GM18867 (cell line): ENCODE measurements at regions not wholly inside any gene's neighbourhood (a gene's known extent, or its start where the extent isn't known, plus 50 kb on each side); places are given as distances from the start of the nearest gene placed in this dataset.
"Not testable (repeated sequence)": the region's sequence is repeated elsewhere in the genome, so short reads cannot be mapped to it uniquely, and the experiment has no call there.

Experiments
- ATAC-seq: cut with Tn5 transposase; IDR thresholded peaks from one replicate; pipeline ENCODE4 v1.9.1; 2021; ENCODE audit warnings: mild to moderate bottlenecking, moderate library complexity; ENCODE audit not compliant: unreplicated experiment

DNA sequence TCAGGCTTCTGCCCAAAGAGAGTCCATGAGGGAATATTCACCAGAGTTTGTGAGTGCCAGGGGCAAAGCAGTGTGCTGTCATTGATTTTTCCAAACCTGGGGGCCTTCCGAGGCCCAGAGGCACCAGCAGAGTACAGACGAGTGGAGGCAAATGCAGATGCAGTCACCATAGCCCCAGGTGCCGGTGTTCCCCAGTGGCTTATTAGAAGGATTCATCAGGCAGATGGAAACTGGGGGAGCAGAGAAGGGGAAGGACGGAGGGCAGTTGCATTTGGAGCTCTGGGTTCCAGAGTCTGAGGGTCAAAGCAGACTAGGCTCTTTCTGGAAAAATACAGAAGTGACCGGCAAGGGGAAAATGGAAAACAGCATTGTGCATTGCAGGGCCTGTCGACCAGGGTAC lies 184.2 kb downstream of the ANKRD60 start:
- ATAC-seq: no peak

DNA sequence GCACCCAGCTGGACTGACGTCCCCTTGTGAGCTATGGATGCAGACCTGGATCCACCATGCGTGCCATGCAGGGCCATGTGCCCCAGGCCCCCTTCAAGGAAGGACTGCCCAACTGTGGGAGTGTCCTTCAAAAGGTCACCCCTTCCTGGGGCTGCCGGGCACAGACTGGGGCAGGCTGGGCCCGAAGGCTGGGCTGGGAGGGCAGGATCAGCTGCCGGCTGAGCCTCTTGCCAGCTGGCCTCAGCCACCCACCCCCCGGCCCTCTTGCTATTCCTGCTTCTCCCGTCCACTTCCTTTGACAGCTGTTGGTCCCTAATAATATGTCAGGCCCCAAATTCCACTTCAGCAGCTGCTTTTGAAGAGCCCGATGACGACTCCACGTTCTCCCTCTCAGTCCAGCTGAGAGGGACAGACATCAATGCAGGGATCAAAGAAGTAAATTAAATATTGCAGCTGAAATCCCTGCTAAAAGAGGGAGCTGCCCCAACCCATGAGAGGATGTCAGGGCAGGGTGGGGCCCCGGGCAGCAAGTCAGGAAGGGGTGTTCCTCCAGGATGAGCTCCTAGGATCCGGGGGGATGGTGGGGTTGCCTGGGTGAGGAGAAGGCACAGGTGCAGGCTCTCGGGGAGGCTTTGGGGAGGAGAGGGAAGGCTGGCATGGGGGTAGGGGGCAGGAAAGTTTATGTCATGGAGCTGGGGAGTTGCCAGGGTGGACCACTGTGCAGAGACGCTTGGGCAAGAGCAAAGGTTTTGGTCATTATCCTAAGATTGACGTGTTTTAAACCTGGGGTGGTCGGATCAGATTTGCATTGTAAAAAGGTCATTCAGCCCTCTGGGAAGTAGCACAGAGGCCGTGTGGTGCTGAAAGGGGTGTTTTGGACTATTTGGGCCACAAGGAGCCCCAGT lies 185.0 kb downstream of the ANKRD60 start:
- ATAC-seq: no peak

DNA sequence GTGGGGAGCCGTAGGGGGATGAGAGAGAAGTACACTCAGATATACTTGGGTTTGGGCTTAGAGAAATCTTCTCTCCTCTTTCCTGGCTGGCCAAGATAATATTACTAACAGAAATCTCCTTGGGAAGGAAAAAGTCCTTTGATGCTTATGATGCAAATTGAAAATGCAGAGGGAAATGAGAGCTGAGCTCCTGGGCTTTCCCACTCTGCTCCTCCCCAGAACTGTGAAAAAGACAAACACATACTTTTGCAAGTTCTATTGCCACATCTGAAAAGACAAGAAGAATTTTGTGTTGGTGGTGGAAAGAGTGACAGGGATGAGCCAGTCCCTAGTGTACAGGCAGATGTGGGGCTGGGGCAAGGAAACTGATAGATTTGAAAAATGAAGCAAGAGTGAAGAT lies 185.9 kb downstream of the ANKRD60 start:
- no peak for ATAC-seq

DNA sequence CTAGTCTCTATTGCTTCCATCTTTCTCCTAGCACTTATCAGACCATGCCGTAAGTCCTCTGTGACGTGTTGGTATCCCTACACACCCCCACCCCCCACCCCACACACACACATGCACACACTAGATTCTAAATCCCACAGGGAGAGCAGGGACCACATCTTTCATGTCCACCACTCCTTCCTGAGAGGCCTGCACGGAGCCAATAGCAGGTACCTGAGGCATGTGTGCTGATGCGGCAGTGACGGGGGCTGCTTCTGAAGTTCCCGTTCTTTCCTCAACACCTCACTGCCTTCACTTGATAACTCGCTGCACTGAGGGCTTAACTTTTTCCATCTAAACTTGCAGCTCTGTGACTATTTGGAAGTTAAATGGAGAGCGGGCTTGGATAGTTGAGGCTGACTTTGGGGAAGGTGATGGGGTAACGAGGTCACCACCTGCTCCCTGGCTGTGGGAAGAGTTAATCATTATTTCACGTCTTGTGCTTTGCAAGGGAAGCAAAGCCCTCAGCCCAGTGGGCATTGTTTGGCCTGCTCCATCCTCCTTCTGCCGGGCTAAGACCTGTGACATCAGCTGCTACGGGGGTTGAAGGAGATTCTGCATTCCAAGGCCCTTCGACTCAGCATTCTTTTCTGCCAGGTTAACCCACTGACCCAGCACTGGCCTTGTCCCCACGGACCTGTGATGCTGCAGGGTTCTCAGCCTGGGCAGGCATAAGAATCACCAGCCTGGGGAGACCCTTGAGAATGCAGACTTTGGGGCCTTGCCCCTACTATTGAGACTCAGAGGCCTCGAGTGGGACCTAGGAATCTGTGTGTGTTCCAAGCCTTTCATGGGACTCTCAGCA lies 187.8 kb downstream of the ANKRD60 start:
- ATAC-seq: no peak

DNA sequence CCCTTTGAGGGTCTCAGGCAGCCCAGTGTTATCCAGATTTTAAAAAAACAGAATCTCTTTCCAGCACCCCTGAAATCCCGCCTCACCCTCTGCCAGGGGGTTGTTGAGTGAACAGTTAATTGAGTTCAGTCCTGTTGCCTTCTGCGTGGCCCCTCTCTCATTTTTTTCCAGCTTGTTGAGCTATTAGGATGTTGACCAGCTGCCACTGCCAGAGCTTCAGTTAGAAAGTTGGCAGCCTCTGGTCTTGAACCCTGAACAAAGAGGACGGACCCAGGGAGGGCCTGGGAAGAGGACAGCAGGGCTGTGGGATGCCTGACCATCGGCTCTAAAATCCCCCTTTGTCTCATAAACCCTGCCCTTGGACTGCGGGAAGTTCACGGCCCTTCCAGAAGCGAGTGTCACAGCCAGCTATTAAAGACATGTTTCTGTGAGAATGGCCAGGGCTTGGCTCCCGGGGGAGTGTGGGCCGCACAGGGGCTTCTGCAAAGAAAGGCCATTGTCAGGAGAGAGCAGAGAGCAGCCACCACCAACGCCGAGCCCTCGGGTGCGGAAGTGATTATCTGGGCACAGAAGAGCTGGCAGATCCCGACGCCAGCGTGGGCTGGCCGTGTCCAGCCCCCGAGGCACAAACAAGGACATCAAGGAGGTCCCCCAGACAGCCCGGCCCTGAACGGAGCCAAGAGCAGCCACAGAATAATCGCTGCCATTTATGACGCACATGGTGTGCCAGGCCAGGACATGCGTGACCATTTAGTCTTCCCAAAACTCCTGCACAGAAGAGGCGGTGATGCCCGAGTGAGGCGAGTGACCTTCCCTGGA lies 189.0 kb downstream of the ANKRD60 start:
- no peak for ATAC-seq

DNA sequence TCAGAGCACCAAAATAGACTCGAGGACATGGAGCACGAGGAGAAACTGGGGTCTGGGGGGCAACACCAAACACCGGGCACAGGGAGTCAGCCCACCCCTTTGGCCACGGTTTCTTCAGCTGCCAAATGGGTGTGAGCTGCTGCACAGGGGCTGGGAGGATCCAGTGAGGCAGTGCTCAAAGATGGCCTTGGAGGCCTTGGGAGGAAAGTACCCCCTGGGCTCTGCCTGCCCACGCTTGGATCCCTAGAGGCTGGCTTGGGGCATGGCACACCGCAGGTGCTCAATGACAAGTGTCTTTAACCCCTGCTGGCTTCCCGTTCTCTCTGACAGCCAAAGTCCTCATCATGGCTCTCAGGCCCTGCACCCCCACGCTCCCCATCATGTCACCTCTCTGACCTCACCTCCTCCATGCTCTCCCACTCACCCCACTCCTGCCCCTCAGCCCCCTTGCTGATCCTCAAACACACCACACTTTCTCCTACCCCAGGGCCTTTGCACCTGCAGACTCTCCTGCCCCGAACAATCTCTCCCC lies 190.3 kb downstream of the ANKRD60 start:
- no peak for ATAC-seq

DNA sequence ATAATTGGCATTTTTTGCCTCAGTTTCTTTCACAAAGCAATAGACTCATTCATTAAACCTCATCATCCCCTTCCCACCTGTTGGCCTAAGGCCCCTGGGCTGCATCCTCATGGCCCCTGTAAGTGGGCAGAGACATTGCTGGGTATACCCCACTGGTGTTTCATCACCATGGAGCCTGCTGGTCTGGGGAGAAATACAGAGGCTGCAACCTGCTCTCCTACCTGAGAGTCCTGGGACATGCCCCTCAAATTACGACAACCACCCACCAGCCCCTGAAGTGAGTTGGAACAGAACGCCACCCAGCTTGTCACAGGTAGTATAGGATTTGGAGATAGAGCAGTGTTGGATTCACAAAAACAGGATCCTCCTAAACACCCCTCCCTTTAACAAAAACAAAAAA lies 190.8 kb downstream of the ANKRD60 start:
- ATAC-seq: no peak

DNA sequence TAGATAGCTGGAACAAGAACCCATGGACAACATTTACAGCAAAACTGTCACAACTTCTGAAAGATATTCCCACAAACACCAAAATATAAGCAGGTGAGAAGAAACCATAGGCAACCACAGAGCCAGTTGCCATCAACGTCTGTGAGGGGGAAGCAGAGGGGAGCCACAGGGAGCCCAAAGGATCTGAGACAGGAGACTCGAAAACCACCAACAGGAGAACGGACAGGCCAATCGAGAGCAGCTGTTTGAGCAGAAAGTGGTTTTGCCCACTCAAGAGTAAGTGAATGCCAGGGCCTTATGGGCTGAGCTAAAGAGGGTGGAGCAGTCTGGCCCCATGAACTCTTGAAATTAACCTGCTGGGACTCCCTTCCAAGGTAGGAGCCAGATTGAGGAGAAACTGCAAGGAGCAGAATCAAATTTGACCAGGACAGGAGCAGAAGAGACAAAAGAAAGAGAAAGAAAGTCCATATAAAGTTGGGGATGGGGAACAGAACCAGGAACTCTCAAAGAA lies 195.4 kb downstream of the ANKRD60 start:
- no peak for ATAC-seq

DNA sequence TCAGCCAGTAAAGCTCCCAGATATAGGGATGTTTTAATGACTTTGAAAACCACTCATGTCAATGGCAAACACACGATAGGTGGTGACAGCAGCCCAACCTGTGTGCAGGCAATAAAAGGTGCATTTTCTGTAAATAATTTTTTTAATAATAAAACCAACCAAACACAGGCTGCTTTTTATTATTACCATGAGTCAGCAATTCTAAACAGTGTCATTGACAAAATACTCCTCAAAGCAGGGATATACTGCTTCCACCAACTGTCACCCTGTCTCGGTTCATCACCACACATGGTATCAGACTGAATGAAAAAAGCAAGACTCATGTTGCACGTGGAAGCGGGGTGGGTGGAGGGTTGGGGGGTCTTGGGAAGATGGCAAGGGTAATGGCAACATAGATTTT lies 195.9 kb downstream of the ANKRD60 start:
- no peak for ATAC-seq

DNA sequence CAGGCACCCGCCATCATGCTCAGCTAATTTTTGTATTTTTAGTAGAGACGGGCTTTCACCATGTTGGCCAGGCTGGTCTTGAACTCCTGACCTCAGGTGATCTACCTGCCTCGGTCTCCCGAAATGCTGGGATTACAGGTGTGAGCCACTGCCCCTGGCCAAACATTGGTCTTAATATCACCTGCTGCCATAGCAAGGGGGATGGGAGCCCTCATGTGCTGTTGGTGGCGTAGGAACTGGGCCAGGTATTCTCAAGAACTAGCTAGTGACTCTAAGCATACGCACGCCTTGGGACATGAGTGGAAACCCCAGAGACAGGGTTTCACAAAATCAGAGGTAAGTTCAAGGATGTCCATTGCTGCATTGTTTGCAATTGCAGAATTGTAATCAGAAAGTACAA lies 197.1 kb downstream of the ANKRD60 start:
- not testable (repeated sequence) for ATAC-seq

DNA sequence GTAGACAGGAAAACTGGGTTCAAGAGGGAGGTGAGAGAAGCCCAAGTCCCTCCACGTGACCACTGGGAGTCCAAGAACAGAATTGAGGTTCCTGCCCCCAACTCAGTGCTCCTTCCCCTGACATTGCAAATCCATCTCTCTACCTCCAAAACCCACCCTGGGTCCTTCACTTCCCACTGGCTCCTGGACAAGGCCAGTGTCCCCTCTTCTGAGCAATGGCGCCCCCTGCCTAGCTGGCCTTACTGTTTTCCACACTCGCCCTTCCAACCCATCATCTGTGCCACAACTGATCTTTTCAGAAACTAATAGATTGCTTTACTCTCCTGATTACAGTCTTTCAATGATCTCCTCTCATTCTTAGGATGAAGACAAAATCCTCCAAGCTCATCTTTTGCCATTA lies 200.3 kb downstream of the ANKRD60 start:
- ATAC-seq: no peak

DNA sequence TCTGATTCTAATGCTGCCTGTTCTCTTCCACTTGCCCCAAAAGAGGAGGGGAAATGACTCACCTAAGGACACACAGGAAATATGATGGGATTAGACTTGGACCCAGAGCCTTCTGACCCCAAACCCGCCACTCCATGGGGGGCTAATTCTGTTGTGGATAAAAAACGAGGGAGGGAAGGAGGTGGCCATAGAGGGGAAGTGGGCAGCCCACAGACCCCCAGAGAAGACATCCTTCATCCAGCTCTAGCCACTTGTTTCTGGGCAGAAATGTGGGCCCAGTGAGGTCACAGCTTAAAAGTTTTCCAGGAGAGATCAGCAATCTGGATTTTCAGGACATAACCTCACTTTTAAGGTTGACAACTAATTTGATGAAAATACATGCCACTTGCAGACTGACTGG lies 202.1 kb downstream of the ANKRD60 start:
- no peak for ATAC-seq

DNA sequence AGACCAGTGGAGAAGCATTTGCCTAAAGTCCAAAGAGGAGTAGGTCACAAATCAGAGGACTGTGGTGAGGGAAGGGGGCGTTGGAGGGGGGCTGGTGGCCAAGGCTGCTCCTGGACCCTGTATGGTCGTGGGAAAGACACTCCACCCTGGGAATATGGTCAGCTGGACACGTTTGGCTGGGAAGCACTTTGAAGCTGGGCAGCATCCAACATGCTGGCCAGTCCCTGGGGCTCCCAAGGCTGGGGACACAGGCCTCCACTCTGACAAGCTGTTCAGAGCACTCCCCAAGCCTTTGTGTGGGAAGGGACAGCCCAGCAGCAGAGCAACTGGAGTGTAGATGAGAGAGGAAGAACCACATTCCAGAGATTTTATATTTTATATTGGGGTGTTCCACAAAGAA lies 203.2 kb downstream of the ANKRD60 start:
- ATAC-seq: no peak

DNA sequence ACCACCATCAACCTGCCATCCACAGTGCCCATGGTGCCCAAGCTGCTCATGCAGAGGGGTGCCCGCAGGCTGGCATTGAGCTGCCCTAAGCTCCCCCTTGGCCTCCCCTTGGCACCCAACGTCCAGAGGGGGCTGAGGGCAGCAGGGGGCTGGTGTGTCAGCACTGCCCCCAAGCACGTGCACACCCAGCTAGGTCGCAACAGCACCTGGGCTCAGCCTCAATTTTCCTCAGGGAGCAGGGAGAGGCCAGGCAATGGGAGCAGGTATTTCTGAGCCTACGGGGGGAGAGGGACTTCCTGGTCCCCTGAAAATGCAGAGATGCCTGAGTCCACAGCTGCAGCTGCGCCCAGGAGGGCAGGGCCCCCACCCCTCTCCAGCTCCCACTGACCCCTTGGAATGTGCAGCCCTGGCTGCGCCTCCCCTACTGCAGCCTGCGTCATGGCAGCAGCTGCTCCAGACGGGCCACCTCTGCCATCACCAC lies 204.2 kb downstream of the ANKRD60 start:
- no peak for ATAC-seq

DNA sequence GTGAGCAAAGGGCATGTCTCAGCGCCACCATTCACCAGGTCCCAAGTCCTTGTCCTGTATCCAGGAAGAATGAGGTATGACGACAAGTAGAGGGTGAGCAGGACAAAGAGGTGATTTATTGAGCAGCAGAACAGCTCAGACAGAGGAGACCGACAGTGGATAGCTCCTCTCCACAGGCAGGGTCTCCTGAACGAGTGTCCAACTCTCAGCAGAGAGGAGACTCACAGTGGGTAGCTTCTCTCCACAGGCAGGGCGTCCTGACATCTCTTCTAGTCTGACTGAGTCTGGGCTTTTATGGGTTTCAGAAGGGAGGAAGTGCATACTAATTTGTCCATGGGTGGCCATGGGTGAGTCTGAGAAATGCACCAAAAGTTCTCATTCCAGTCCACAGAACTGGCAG lies 204.7 kb downstream of the ANKRD60 start:
- ATAC-seq: no peak

DNA sequence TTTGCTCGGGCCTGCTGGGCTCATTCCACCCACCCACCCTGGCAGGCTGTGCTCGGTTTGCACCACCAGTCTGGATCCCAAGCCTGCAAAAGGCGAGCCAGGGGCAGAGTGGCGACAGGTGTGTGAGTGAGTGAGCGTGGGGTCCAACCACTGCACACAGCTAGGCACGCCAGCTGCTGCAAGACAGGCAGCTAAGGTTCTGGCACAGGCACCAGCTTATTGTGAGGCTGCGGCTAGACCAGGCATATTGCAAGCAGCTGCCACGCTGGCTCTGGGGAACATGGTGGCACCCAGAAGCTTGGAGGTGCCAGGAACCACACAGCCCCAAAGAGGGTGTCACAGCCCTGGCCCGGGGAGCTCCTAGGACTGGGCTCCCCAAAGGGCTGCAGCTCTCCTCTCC lies 205.1 kb downstream of the ANKRD60 start:
- ATAC-seq: no peak

DNA sequence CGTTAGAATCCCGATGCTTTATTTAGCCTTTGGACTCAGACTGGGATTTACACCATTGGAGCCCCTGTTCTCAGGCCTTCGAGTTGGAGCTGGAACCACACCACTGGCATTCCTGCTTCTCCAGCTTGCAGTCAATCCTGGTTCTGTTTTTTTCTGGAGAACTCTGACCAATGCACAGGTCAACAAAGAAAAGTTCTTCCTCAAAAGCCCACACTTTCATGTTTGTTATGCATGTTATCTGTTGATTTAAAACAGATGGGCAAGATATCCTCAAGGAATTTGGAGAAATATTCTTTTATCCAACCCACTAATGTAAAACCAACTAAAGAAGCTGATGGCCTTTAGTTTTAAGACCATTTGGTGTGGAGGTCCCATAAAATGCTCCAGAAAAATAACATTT lies 205.7 kb downstream of the ANKRD60 start:
- ATAC-seq: no peak

DNA sequence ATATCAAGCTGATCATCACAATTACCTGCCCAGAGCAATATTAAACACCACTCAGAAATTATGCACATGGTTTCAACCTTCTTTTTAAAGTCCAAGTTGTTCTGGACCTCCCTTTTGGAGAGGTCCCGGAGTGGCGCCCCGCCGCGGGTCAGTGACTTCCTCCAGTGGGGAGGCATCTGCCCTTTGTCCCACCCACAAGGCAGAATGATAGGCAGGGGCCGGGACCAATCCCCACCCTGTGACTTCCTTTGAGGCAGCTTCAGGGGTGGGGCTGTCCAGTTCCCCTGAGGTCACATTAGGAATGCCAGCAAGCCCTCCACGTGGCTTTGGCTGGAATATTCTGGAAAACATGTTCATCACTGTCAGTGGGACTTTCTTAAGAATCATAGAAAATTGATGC lies 207.0 kb downstream of the ANKRD60 start:
- no peak for ATAC-seq

DNA sequence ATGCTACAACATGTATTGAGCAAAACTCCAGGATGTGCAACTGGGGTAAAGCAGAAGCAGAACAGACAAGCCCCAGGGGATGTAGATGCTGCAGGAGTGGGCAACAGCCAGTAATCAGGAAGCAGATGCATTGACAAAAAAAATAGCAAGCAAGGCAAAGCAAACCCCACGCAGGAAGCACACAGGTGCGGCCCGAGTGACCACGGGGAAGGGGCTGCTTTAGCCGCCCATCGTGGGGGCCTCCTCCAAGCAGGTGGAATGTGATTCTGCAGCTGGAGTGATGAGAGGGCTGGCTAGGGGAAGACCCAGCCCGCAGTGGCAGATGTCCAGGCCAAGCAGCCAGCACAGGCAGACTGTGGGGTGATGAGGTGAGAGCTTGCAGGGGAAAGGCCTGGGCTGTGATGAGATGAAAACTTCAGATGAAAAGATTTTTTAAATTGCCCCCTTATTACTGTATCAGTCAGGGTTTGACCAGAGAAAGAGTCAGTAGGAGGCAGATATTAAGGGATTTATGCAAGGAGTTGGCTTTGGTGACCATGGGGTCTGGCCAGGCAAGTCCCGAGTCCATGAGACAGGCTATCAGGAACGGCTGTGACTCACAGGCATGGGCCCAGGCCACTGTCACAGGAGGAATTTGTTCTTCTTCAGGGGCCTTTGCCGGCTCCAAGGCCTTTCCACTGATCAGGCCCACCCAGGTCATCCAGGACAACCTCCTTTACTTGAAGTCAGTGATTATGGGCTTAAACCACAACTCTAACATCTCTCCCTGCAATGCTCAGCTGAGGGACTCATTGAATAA lies 207.6 kb downstream of the ANKRD60 start:
- no peak for ATAC-seq
